HuH-7 (cell line): ENCODE measurements at regions not wholly inside any gene's neighbourhood (a gene's known extent, or its start where the extent isn't known, plus 50 kb on each side); places are given as distances from the start of the nearest gene placed in this dataset.
"Not testable (repeated sequence)": the region's sequence is repeated elsewhere in the genome, so short reads cannot be mapped to it uniquely, and the experiment has no call there.

Experiments used
- DNase-seq: peaks from one replicate; pipeline ENCODE4 v3.0.0; 2011; ENCODE audit warnings: low spot score

DNA sequence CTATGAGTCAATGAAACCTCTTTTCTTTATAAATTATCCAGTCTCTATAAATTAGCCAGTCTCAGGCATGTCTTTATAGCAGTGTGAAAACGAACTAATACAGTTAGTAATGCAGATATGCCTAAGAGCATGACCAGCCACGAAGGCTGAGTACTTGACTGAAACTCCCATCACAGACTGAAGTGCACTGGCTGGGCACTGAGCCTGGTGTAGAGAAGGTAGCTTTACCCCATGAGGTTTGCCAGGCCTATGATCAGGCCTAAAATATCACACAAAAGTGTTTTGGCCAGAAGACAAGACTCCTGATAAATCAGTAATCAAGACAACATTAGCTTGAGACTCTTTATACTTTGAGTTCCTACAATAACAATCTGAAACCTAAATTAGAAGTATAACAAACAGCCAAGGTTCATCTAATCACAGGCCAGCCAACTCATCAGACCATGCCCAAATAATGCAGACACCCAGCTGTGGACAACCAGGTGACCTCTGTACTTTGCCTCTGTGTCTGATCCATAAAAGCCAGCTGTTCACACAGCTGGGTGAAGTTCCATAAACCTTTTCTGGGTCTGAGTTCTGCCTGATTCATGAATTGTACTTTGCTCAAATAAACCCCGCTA lies 771.8 kb upstream of the SLITRK1 start:
- no peak for DNase-seq

- DNase-seq, result no peak
Measured at GRCh38 chr13:84651705-84652104, 769.4 kb upstream of the SLITRK1 start.

DNA sequence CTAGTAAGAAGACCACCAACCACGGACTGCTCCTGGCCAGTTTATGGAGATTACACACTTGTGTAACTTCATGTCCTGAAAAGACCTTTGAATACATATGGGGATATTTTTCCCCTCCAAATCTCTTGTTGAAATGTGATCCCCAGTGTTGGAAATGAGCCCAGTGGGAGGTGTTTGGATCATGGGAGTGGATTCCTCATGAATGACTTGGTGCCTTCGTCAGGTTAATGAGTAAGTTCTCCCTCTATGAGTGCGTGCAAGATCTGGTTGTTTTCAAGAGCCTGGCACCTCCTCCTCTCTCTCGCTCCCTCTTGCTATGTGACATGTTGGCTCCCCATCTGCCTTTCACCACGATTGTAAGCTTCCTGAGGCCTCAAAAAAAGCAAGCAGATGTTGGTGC lies 769.0 kb upstream of the SLITRK1 start:
- DNase-seq, result no peak

GRCh38 chr13:84649853-84650252 lies 767.6 kb upstream of the SLITRK1 start:
- DNase-seq, result no peak

GRCh38 chr13:84648069-84648640 lies 765.9 kb upstream of the SLITRK1 start:
- no peak for DNase-seq

DNA sequence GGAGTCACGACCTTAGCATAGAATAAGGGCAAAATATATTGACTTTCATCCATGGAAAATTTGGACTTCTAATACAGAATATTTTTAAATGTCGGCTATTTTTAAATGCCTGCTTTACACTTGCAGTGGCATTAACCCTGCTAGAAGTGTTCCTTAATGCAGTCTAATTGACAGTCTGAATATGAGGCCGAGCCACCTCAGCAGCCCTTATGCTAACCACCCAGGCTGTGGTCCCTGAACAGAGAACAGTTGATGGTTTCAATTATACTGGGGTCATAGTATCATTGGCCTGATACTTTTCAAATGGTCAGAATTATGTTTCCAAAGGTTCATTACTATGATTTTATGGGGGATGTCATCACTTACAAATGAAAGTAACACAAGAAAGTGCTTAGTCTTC lies 764.7 kb upstream of the SLITRK1 start:
- DNase-seq, result no peak

DNA sequence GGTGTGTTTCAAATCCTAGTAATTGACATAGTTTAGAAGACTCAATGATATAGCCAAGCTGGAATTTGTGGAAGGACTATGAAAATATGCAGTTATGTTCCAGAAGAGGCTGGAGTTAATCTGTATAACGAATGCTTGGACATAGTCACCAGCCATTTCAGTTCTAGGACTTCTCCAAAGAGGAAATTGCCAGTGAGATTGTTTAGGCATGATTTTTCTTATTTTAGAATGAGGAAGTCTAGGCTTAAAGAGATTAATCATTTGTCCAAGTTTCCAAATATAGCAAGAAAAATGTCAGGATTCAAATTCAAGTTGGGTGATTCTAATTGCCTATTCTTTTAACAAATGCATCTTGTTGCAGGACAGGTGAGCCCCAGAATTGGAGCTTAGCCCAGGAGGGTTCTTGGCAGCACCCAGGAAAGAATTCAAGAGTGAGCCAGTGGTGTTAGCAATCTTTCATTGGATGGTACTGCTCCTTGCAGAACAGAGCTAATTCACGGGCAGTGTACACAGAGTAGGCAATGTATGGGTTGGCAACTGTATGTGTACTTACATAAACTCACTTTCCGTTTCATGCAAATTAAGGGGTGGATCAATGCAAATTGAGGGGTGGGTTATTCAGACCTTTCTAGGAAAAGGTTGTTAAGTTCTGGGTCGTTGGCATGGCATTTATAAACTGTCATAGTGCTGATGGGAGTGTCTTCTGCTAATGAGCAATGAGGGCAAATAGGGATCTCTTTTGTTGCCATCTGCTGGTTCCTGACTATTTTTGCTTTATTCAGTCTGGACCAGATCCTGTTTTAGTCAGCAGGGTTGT lies 763.1 kb upstream of the SLITRK1 start:
- no peak for DNase-seq

GRCh38 chr13:84641491-84641890 lies 759.2 kb upstream of the SLITRK1 start:
- DNase-seq, result no peak

DNA sequence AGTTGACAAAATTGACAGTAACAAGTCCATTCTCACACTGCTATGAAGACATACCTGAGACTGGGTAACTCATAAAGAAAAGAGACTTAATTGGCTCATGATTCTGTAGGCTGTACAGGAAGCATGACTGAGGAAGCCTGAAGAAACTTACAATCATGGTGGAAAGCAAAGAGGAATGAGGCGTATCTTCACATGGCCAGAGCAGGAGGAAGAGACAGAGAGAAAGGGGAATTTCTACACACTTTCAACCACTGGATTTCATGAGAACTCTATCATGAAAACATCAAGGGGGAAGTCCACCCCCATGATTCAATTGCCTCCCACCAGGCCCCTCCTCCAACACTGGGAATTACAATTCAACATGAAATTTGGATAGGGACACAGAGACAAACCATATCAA lies 758.4 kb upstream of the SLITRK1 start:
- no peak for DNase-seq

DNA sequence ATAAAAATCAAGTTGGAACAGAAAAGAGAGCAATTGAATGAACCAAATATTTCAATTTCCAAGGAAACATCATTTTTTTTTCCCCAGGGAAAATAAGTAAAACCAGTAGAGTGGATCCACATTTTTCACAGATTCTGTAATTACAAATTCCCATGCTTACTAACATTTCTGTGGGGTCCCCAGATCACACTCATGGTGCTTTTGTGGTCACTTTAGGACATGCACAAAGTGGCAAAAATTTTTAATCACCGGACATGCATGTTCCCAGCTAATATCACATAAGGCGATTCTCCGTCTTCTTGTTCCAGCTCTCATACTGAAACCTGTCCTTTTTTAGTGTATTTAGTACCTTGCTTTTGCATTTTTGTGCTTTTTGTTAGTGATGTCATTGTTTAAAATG lies 748.2 kb upstream of the SLITRK1 start:
- no peak for DNase-seq

- DNase-seq, result no peak
Measured at GRCh38 chr13:84616864-84617263, 734.6 kb upstream of the SLITRK1 start.

DNA sequence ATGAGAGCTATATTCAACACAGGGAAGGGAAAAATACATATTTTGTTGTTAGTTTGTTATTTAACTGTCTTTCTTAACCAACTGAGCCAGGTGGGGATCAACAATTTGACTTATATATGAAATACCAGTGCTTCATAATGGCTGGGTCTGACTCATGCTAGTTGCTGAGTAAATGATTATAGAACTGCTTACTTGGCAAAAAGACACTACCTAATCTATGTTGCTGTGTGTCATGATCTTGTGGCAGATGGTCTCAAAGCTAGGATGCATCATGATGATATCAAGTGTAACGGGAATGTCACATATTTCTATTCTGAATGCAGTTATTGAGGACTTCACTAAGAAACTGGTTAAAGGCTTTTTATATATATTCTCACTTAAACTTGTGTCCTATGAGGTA lies 727.4 kb upstream of the SLITRK1 start:
- no peak for DNase-seq

- DNase-seq, result no peak
Measured at GRCh38 chr13:84607261-84608013, 725.2 kb upstream of the SLITRK1 start.

- DNase-seq, result no peak
Measured at GRCh38 chr13:84606616-84607015, 724.3 kb upstream of the SLITRK1 start.

GRCh38 chr13:84605927-84606326 lies 723.7 kb upstream of the SLITRK1 start:
- no peak for DNase-seq

- DNase-seq, result no peak
Measured at GRCh38 chr13:84591444-84591843, 709.2 kb upstream of the SLITRK1 start.

DNA sequence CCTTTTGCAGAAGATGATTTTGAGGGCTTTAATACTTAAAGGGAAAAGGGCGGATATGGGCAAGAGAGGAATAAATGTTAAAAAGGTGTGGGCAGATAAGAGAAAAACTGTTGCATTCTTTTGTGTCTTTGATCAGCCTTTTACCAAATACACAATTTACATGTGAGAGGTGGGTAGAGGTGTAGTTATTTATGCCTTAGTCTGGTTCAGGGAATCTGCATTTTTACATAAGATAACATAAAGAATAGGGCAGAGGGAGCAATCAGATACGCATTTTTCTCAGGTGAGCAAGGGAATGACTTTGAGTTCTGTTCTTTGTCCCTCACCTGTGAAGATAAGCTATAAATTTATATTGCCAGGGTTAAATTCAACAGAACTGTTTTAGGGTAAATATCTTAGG lies 708.4 kb upstream of the SLITRK1 start:
- no peak for DNase-seq

- DNase-seq, result no peak
Measured at GRCh38 chr13:84588023-84588422, 705.7 kb upstream of the SLITRK1 start.

DNA sequence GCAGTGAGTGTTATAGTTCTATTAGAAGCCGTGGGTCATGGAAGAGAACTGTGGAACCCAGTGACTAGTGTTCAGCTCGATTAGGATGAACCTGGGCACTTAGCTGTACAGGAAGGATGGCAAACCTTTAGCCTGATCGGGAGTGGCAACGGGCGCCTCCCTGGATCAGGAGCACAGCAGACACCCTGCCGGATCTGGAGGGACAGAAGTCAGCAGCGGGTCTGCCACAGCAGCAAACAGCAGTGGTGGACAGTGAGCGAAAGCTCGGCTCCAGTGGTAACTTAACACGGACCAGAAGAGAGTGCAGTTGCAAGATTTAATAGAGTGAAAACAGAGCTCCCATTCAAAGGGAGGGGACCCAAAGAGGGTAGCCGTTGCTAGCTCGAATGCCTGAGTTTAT lies 697.6 kb upstream of the SLITRK1 start:
- DNase-seq, result not testable (repeated sequence)

DNA sequence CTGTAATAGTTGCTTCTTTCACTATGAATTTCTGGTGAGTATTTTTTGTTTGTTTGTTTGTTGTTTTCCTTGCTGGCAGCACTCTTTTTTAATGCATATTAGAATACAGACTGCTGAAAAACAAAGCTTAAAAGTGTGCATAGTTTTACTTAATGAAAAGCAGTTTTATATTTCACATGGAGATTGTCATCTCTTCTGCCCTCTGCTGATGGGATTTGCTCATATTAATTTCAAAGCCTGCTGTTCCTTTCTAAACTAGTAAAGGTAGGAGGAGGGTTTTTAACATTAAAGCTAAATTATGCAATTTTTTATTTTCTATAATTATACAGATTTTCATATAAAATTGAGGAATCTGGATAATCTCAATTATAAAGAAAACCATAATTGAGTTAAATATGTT lies 692.6 kb upstream of the SLITRK1 start:
- no peak for DNase-seq

GRCh38 chr13:84571264-84571663 lies 689.0 kb upstream of the SLITRK1 start:
- DNase-seq, result no peak

DNA sequence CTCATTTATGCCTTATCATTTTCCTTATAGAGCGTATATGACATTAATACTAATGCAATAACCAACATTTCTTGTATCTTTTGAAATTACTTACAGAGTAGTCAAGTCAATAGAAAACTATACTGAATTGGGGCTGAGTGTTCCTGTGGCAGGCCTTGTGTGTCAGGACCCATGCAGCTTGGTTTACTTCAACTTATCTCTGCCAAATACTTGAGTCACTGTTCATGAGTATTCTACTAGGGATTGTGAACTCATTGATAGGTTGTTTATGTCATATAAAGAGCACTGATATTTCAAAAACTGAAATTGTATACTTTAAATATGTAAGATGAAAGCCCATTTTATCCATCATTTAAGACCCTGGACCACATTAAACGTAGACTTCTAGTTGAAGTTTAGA lies 688.6 kb upstream of the SLITRK1 start:
- no peak for DNase-seq

DNA sequence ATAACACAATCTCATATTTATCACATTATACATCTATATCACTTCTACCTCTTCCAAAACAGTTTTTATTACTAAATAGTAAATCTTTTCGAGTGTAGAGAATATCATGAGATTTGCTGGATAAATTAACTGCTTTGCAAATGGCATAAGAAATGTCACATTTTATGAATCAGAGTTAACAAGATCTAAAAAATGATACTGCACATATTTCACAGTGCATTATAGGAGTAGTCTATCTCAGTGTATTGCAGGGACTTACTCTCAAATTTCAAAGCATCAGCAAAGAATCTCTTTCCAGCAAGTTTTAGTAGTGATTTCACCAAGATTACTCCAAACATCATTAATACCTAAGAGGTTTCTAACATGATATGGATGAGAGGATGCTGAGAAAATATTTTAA lies 687.1 kb upstream of the SLITRK1 start:
- no peak for DNase-seq
